Keratinocyte (primary cell): ENCODE measurements at regions not wholly inside any gene's neighbourhood (a gene's known extent, or its start where the extent isn't known, plus 50 kb on each side); places are given as distances from the start of the nearest gene placed in this dataset.

Experiments used
- DNase-seq: peaks from one replicate; pipeline ENCODE4 v3.0.0-alpha.2; 2011; ENCODE audit warnings: low read depth, missing footprints, low spot score
- FAIRE-seq: peaks from 2 replicates; lab custom pipeline; 2011; peaks lifted over from hg19 to GRCh38; lab: Jason Lieb, UNC
- H2AFZ ChIP-seq: 2 replicates; pipeline ENCODE4 v1.6.0; 2012; ENCODE audit warnings: low read length, control low read depth, inconsistent platforms; ENCODE audit not compliant: control insufficient read depth
- H3K27ac ChIP-seq: 2 replicates; pipeline ENCODE4 v1.5.1; 2011; ENCODE audit warnings: low read length; ENCODE audit not compliant: control insufficient read depth, insufficient read depth
- H3K27me3 ChIP-seq: 3 replicates; pipeline ENCODE4 v1.6.0; 2011; ENCODE audit warnings: low read length; ENCODE audit not compliant: control insufficient read depth, insufficient read depth; ENCODE audit errors: extremely low read depth
- H3K36me3 ChIP-seq, 2 experiments: 2 replicates in 1 of 2; 3 replicates in 1 of 2; pipeline ENCODE4 v1.5.1; 2011; ENCODE audit warnings: low read length in 2 of 2, mild to moderate bottlenecking in 1 of 2; ENCODE audit not compliant: control insufficient read depth in 2 of 2, insufficient read depth in 2 of 2; ENCODE audit errors: extremely low read depth in 1 of 2
- H3K4me1 ChIP-seq: 3 replicates; pipeline ENCODE4 v1.5.1; 2011; ENCODE audit warnings: low read length; ENCODE audit not compliant: control insufficient read depth, insufficient read depth; ENCODE audit errors: extremely low read depth
- H3K4me2 ChIP-seq: 3 replicates; pipeline ENCODE4 v1.6.0; 2011; ENCODE audit warnings: low read depth, low read length; ENCODE audit not compliant: control insufficient read depth, insufficient read depth; ENCODE audit errors: extremely low read depth
- H3K4me3 ChIP-seq, 3 experiments: fragments of 200-600 bp in 1 of 3; sonication (generic) in 1 of 3; 2 replicates in 2 of 3; 3 replicates in 1 of 3; pipeline ENCODE4 v1.5.1; 2011 to 2016; ENCODE audit warnings: low read length in 3 of 3, mild to moderate bottlenecking in 3 of 3, control low read depth in 2 of 3, inconsistent platforms in 1 of 3, low read depth in 1 of 3, mixed read lengths in 1 of 3, mixed run types in 1 of 3, moderate library complexity in 1 of 3; ENCODE audit not compliant: control insufficient read depth in 2 of 3, insufficient read depth in 2 of 3; ENCODE audit errors: extremely low read depth in 1 of 3
- H3K79me2 ChIP-seq: 2 replicates; pipeline ENCODE4 v1.6.0; 2012; ENCODE audit warnings: low read length; ENCODE audit not compliant: control insufficient read depth, insufficient read depth
- H3K9ac ChIP-seq: 3 replicates; pipeline ENCODE4 v1.6.0; 2011; ENCODE audit warnings: low read length; ENCODE audit not compliant: control insufficient read depth, insufficient read depth; ENCODE audit errors: extremely low read depth
- H3K9me1 ChIP-seq: 3 replicates; pipeline ENCODE4 v1.6.0; 2011; ENCODE audit warnings: low read length; ENCODE audit not compliant: control insufficient read depth, insufficient read depth; ENCODE audit errors: extremely low read depth
- H3K9me3 ChIP-seq: 2 replicates; pipeline ENCODE4 v1.5.1; 2012; ENCODE audit warnings: low read depth, low read length; ENCODE audit not compliant: control insufficient read depth
- H4K20me1 ChIP-seq: 3 replicates; pipeline ENCODE4 v1.6.0; 2011; ENCODE audit warnings: low read length; ENCODE audit not compliant: control insufficient read depth, insufficient read depth; ENCODE audit errors: extremely low read depth
- EZH2 ChIP-seq: IDR thresholded peaks from one replicate; pipeline ENCODE4 v1.6.1; 2012; ENCODE audit warnings: inconsistent platforms, mild to moderate bottlenecking, low read length, moderate library complexity
- dilution Hi-C: fragments of 300-500 bp; cut with MboI; formaldehyde crosslinking; loops from one replicate; pipeline ENCODE4 v1.7.0; 2020; ENCODE audit warnings: low sequenced_read_pairs; ENCODE audit not compliant: extremely low pct_ligation_motif_present
- TF ChIP-seq, protein P1 (sequence below), 3 experiments: IDR thresholded peaks in 1 of 3; conservative IDR thresholded peaks in 1 of 3; optimal IDR thresholded peaks in 1 of 3; 2 replicates in 2 of 3; 3 replicates in 1 of 3; pipeline versions ENCODE3 to v1.5.1; 2011; ENCODE audit warnings: low read length in 3 of 3, mild to moderate bottlenecking in 3 of 3, moderate library complexity in 2 of 3, control low read depth in 1 of 3, inconsistent platforms in 1 of 3; ENCODE audit not compliant: insufficient read depth in 2 of 3; ENCODE audit errors: extremely low read depth in 1 of 3

DNA sequence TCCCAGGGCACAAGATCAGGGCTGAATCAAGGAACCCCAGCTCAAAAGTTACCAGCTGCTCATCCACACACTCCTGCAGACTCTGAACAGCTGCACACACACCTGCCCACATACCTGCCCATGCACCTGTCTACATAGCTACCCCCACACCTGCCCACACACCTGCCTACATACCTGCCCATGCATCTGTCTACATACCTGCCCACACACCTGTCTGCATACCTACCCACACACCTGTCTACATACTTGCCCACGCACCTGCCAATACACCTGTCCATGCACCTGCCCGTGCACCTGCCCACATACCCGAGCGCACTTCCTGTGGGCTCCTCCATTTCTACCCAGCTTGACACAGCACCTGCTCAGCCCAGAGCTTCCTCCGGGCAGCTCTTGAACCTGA lies 122.8 kb upstream of the AGAP1 start:
- TF ChIP-seq, protein P1, sequence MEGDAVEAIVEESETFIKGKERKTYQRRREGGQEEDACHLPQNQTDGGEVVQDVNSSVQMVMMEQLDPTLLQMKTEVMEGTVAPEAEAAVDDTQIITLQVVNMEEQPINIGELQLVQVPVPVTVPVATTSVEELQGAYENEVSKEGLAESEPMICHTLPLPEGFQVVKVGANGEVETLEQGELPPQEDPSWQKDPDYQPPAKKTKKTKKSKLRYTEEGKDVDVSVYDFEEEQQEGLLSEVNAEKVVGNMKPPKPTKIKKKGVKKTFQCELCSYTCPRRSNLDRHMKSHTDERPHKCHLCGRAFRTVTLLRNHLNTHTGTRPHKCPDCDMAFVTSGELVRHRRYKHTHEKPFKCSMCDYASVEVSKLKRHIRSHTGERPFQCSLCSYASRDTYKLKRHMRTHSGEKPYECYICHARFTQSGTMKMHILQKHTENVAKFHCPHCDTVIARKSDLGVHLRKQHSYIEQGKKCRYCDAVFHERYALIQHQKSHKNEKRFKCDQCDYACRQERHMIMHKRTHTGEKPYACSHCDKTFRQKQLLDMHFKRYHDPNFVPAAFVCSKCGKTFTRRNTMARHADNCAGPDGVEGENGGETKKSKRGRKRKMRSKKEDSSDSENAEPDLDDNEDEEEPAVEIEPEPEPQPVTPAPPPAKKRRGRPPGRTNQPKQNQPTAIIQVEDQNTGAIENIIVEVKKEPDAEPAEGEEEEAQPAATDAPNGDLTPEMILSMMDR (optimal IDR thresholded peaks at IDR 0.05 in 1 of 3, IDR thresholded peaks at IDR 0.05 in 1 of 3, conservative IDR thresholded peaks at IDR 0.05 in 1 of 3; ENCODE audit: extremely low read depth in 1 of 3, insufficient read depth in 2 of 3, low read length in 3 of 3), result no peak
- no peak for TF ChIP-seq EZH2
- H2AFZ ChIP-seq, result no peak overlapping the region
- H3K9me3 ChIP-seq, result no peaks in the 10 kb centered on the region
- no peak overlapping the region for H3K9ac ChIP-seq
- peaks cover 5% of the 10 kb centered on the region for H3K27me3 ChIP-seq
- H3K36me3 ChIP-seq, result no peaks in the 10 kb centered on the region
- H3K27ac ChIP-seq, result no peak overlapping the region
- H3K4me2 ChIP-seq, result no peak overlapping the region
- DNase-seq (no peak), FAIRE-seq (no peak)
- H4K20me1 ChIP-seq, result no peaks in the 10 kb centered on the region
- H3K4me1 ChIP-seq, result peaks cover 5% of the 10 kb centered on the region
- dilution Hi-C loops, result no loop called here
- H3K79me2 ChIP-seq, result no peaks in the 10 kb centered on the region
- no peak overlapping the region for H3K4me3 ChIP-seq
- no peaks in the 10 kb centered on the region for H3K9me1 ChIP-seq

DNA sequence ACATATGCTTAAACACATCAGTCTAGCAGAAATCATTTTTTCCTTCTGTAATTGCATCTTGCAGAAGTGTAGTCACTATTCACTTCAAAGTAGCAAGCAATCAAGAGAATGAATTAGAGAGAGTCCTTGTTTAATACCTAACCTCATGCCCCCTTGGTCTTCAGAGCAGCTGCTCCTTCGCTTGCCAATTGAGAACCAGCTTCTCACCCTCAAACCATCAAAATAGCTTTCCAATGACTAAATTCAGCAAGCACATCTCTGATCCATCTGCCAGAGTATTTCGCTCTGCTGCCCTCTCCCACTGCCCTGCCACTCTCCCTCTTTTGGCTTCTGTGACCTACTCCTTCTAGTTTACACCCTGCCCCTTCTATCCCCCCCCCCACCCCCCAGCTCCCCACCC lies 120.7 kb upstream of the AGAP1 start:
- no peaks in the 10 kb centered on the region for H3K9me3 ChIP-seq
- FAIRE-seq, result no peak
- TF ChIP-seq, protein P1 (optimal IDR thresholded peaks at IDR 0.05 in 1 of 3, IDR thresholded peaks at IDR 0.05 in 1 of 3, conservative IDR thresholded peaks at IDR 0.05 in 1 of 3; ENCODE audit: extremely low read depth in 1 of 3, insufficient read depth in 2 of 3, low read length in 3 of 3), result no peak
- TF ChIP-seq EZH2, result no peak

More for the DNA sequence above, 120.7 kb upstream of the AGAP1 start:
- Histone ChIP-seq H2AFZ (no peak overlapping the region), H4K20me1 (no peaks in the 10 kb centered on the region), H3K79me2 (no peaks in the 10 kb centered on the region), H3K9ac (no peak overlapping the region), H3K4me1 (no peaks in the 10 kb centered on the region), H3K9me1 (no peaks in the 10 kb centered on the region), H3K4me3 (no peak overlapping the region), H3K4me2 (no peak overlapping the region), H3K36me3 (no peaks in the 10 kb centered on the region), H3K27ac (no peak overlapping the region), H3K27me3 (peaks cover 5% of the 10 kb centered on the region)
- dilution Hi-C loops, result no loop called here
- DNase-seq, result no peak
